ENCODE measurements at regions not wholly inside any gene's neighbourhood (a gene's known extent, or its start where the extent isn't known, plus 50 kb on each side); places are given as distances from the start of the nearest gene placed in this dataset.

DNA sequence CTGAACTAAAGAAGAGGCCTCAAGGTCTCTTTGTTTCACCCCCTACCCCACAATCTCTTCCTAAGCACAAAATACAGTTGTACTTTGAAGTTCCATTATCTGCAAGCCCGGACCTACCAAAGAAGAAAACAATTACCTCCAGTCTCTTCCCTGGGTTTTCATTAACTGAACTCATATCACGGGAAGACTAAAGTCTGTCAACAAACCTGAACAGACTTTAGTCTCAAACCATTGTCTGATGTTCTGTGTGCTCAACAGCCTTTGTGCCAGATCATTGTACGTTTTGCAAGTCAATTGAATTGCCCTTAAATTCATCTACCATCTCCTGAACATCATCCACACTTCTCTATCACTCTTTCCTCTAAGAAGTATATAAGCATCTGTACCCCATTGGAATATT lies 1021.9 kb upstream of the CDH2 start:
- no peaks in the 10 kb centered on the region; a peak in 1 of 5 replicates for H3K27me3 ChIP-seq (ENCODE audit: control insufficient read depth in 1 of 2, insufficient read depth in 2 of 2, low read length in 2 of 2)
- intact Hi-C loops (cut with micrococcal nuclease; ENCODE audit: unreplicated experiment): no loop called here
- WGBS (ENCODE audit: low lambda C conversion rate): 0% methylated on average over 3 of the region's 3 CpGs
- no peaks in the 10 kb centered on the region for H3K9me3 ChIP-seq (ENCODE audit: low read length)
- ChIA-PET CTCF (ENCODE audit: low intra/inter-chr PET ratio, low total read pairs) (no interaction called here), POLR2A (no interaction called here)
- no TSS peak for BruUV-seq (replicated peaks)
- ATAC-seq (peak; percentile 63; the same call in 2 of the 3 replicates), DNase-seq (ENCODE audit: low spot score) (peak; percentile 26), FAIRE-seq (peak; percentile 15)
- no peaks in the 10 kb centered on the region for H3K79me2 ChIP-seq (ENCODE audit: insufficient read depth, low read length)
- peaks cover 8% of the 10 kb centered on the region; the same call in 1 of the 2 replicates for H3K4me1 ChIP-seq (ENCODE audit: insufficient read depth, low read length)
- H4K20me1 ChIP-seq (ENCODE audit: insufficient read depth, low read length): no peaks in the 10 kb centered on the region
- no peak overlapping the region for H3K4me3 ChIP-seq (replicated peaks in 1 of 3; ENCODE audit: insufficient read depth in 1 of 3, low read depth in 2 of 3, low read length in 3 of 3)
- in situ Hi-C loops (cut with HindIII; ENCODE audit: extremely low pct_ligation_motif_present, low pct_unique_long_range_greater_than_20kb): no loop called here
- TF ChIP-seq KDM1A (CRISPR knock-in tag; IDR thresholded peaks at IDR 0.05) (no peak), SOX5 (CRISPR knock-in tag; IDR thresholded peaks at IDR 0.05; ENCODE audit: borderline replicate concordance) (peak; percentile 75), ZNF574 (CRISPR knock-in tag; IDR thresholded peaks at IDR 0.05) (no peak), SOX6 (IDR thresholded peaks at IDR 0.05) (no peak), SOX6 (CRISPR knock-in tag; IDR thresholded peaks at IDR 0.05) (peak; percentile 48), MTA1 (CRISPR knock-in tag; IDR thresholded peaks at IDR 0.05; ENCODE audit: borderline replicate concordance) (no peak), HNRNPK (IDR thresholded peaks at IDR 0.05; ENCODE audit: low read depth, low read length, poor library complexity, severe bottlenecking) (no peak), SOX13 (IDR thresholded peaks at IDR 0.05) (0 out of 2 replicates have a peak, but pooled peaks have one; percentile 31), SOX13 (CRISPR knock-in tag; conservative IDR thresholded peaks at IDR 0.05 in 1 of 2, IDR thresholded peaks at IDR 0.05 in 1 of 2) (peak in 1 of 2 experiments; percentile 86; a peak in 2 of 4 replicates), NFAT5 (CRISPR knock-in tag; IDR thresholded peaks at IDR 0.05) (no peak)
- TF ChIP-seq, protein P1, sequence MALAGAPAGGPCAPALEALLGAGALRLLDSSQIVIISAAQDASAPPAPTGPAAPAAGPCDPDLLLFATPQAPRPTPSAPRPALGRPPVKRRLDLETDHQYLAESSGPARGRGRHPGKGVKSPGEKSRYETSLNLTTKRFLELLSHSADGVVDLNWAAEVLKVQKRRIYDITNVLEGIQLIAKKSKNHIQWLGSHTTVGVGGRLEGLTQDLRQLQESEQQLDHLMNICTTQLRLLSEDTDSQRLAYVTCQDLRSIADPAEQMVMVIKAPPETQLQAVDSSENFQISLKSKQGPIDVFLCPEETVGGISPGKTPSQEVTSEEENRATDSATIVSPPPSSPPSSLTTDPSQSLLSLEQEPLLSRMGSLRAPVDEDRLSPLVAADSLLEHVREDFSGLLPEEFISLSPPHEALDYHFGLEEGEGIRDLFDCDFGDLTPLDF (CRISPR knock-in tag; IDR thresholded peaks at IDR 0.05): no peak
- no peak overlapping the region for H2AFZ ChIP-seq (ENCODE audit: low read length)
- no peaks in the 10 kb centered on the region for H3K36me3 ChIP-seq (replicated peaks in 1 of 2; ENCODE audit: control insufficient read depth in 1 of 2, insufficient read depth in 2 of 2, low read length in 2 of 2)
- no peak overlapping the region for H3K9ac ChIP-seq (ENCODE audit: insufficient read depth, low read depth, low read length)
- H3K27ac ChIP-seq (ENCODE audit: extremely low read length, insufficient read depth, low read length): no peak overlapping the region
- no peak overlapping the region for H3K4me2 ChIP-seq (ENCODE audit: low read depth, low read length)
